Neural crest cell (in vitro differentiated cells): ENCODE measurements at regions not wholly inside any gene's neighbourhood (a gene's known extent, or its start where the extent isn't known, plus 50 kb on each side); places are given as distances from the start of the nearest gene placed in this dataset.

Experiments used
- DNase-seq: peaks from one replicate; pipeline ENCODE4 v3.0.0; 2021; ENCODE audit warnings: low read depth, mixed read lengths, low spot score
- H3K27ac Mint-ChIP-seq: one replicate; pipeline ENCODE4 v1.8.0; 2021; ENCODE audit warnings: mild to moderate bottlenecking, mixed read lengths; ENCODE audit not compliant: unreplicated experiment
- H3K27me3 Mint-ChIP-seq: 2 replicates; pipeline ENCODE4 v1.8.0; 2021; ENCODE audit warnings: low read depth, mild to moderate bottlenecking, mixed read lengths
- H3K36me3 Mint-ChIP-seq: 2 replicates; pipeline ENCODE4 v1.8.0; 2021; ENCODE audit warnings: low read depth, mild to moderate bottlenecking, mixed read lengths
- H3K4me1 Mint-ChIP-seq: 2 replicates; pipeline ENCODE4 v1.8.0; 2021; ENCODE audit warnings: mixed read lengths
- H3K4me3 Mint-ChIP-seq: one replicate; pipeline ENCODE4 v1.8.0; 2021; ENCODE audit warnings: mild to moderate bottlenecking, mixed read lengths
- H3K9me3 Mint-ChIP-seq: 2 replicates; pipeline ENCODE4 v1.8.0; 2021; ENCODE audit warnings: mixed read lengths
- TF ChIP-seq, protein P1 (sequence below): fragments of 200-600 bp; sonication (generic); conservative IDR thresholded peaks from 2 replicates; pipeline ENCODE4 v1.5.0; 2021; ENCODE audit warnings: antibody characterized with exemption, mild to moderate bottlenecking

DNA sequence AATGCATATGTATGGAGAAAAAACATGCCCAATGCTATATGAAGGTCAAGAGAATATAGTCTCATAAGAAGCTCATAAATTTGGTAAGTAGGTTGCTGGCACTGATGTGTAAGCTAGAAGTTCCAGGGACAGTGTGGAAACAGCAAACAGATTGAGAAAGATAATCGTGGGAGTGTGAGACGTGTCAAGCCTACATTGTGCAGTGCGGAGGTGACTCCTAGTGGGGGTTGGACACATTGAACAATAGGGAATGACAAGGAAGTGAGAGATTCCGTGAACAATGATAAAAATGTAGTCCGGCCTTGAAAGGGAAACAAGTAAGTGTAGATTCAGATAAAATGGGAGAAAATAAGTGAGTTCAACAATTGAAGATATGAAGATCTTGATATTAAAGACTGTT, 788.4 kb upstream of the PRMT6 start:
- Mint-ChIP-seq H3K4me3 (no peak overlapping the region), H3K27ac (no peak overlapping the region), H3K9me3 (peaks cover 8% of the 10 kb centered on the region), H3K27me3 (no peaks in the 10 kb centered on the region), H3K4me1 (peaks cover 5% of the 10 kb centered on the region), H3K36me3 (peaks cover 5% of the 10 kb centered on the region)
- no peak for DNase-seq
- TF ChIP-seq, protein P1, sequence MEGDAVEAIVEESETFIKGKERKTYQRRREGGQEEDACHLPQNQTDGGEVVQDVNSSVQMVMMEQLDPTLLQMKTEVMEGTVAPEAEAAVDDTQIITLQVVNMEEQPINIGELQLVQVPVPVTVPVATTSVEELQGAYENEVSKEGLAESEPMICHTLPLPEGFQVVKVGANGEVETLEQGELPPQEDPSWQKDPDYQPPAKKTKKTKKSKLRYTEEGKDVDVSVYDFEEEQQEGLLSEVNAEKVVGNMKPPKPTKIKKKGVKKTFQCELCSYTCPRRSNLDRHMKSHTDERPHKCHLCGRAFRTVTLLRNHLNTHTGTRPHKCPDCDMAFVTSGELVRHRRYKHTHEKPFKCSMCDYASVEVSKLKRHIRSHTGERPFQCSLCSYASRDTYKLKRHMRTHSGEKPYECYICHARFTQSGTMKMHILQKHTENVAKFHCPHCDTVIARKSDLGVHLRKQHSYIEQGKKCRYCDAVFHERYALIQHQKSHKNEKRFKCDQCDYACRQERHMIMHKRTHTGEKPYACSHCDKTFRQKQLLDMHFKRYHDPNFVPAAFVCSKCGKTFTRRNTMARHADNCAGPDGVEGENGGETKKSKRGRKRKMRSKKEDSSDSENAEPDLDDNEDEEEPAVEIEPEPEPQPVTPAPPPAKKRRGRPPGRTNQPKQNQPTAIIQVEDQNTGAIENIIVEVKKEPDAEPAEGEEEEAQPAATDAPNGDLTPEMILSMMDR = peak; percentile 60

DNA sequence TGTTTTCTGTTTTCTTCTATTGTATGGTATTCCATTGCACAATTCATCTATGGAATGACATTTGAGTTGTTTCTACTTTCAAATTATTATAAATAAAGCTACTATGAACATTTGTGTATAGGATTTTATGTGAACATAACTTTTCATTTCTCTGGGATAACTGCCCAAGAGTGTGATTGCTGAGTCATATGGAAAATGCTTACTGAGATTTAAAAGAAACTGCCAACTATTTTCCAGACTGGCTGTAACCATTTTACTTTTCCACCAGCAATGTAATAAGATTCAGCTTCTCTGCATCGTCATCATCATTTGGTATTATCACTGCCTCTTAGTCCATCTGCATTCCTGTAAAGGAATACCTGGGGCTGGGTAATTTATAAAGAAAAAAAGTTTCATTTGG, 779.6 kb upstream of the PRMT6 start:
- H3K27ac Mint-ChIP-seq = no peak overlapping the region

DNA sequence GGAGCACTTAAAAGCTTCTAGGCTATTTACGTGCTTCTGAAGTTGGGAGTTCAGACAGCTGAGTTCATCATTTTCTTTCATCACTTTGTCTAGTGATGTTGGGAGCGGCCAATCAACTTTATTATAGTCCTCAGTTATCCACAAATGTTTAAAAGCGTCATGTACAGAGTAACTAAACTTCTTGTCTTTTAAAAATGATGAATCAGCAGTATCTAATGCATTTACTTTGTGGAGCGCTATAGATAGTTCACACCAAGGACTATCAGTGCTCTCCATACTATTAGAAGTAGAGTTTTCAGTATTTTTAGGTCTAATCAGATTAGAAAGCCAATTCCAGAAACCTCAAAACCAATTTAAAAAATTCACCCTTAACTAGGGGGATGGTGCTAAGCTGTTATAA, 778.7 kb upstream of the PRMT6 start:
- no peak overlapping the region for H3K4me3 Mint-ChIP-seq
- TF ChIP-seq, protein P1 = no peak
- no peaks in the 10 kb centered on the region for H3K27me3 Mint-ChIP-seq
- H3K4me1 Mint-ChIP-seq = no peaks in the 10 kb centered on the region
- peaks cover 3% of the 10 kb centered on the region for H3K36me3 Mint-ChIP-seq
- DNase-seq = no peak
- peaks cover 3% of the 10 kb centered on the region for H3K9me3 Mint-ChIP-seq
- H3K27ac Mint-ChIP-seq = no peak overlapping the region

More for the DNA sequence above, 779.6 kb upstream of the PRMT6 start:
- peaks cover 3% of the 10 kb centered on the region for H3K36me3 Mint-ChIP-seq
- H3K27me3 Mint-ChIP-seq = no peaks in the 10 kb centered on the region
- TF ChIP-seq, protein P1 = no peak
- no peaks in the 10 kb centered on the region for H3K9me3 Mint-ChIP-seq
- H3K4me3 Mint-ChIP-seq = no peak overlapping the region
- no peak for DNase-seq
- no peaks in the 10 kb centered on the region for H3K4me1 Mint-ChIP-seq

DNA sequence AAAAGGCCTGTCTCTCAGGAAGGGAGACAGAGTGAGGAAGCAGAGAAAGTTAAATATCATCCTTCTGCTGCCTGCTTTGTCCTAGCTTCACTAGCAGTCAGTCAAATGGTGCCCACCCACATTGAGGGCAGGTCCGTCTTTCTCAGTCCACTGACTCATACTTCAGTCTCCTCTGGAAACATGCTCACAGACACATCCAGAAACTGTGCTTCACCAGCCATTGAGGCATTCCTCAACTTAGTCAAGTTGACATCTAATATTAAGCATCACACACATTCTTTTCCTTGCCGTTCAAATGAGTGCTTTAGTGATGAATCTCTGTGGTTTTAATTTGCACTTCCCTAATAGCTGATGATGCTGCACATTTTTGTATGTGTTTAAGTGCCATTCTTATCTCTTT, 777.8 kb upstream of the PRMT6 start:
- TF ChIP-seq, protein P1 = no peak
- Mint-ChIP-seq H3K9me3 (peaks cover 3% of the 10 kb centered on the region), H3K27ac (no peak overlapping the region), H3K4me1 (no peaks in the 10 kb centered on the region), H3K36me3 (peaks cover 3% of the 10 kb centered on the region), H3K27me3 (no peaks in the 10 kb centered on the region), H3K4me3 (no peak overlapping the region)
- no peak for DNase-seq

DNA sequence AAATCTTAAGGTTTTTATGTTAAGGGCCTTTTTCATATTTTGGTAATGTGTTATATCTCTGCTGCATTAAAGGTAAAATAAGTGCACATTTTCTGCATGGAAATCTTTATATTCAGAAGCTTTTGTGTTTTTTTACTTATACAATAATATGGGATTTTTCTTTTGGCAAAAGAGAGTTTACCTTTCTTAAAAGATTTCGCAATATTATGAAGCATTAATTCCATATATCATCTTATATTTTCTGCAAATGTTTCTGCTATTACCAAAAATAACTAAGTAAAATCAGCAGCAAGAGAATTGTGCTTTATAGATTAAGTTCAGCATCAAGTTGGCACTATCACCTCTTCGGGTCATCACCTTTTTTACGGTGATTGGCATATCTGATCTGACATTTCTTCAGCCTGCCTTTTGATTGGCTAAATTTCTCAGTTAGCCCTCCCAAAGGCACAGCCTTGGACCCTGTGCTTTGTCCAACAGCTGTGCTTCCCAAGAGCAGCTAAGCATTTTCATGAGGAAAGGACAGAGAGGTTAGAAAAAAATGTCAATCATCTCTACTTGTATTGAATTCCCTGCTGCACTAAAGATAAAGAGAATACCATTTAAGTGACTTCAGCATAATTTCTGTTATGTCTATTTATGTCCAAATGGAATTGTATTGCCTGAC, 767.1 kb upstream of the PRMT6 start:
- Mint-ChIP-seq H3K27ac (no peak overlapping the region), H3K9me3 (no peaks in the 10 kb centered on the region), H3K27me3 (no peaks in the 10 kb centered on the region), H3K4me3 (peak overlapping the region; percentile 40), H3K4me1 (peaks cover 42% of the 10 kb centered on the region), H3K36me3 (no peaks in the 10 kb centered on the region)
- DNase-seq = no peak
- TF ChIP-seq, protein P1 = no peak
